Right atrium auricular region (tissue), 2 donors: ENCODE measurements at regions not wholly inside any gene's neighbourhood (a gene's known extent, or its start where the extent isn't known, plus 50 kb on each side); places are given as distances from the start of the nearest gene placed in this dataset.

Source experiments
- DNase-seq: peaks from one replicate; pipeline ENCODE4 v3.0.0-alpha.2; 2019; ENCODE audit warnings: low spot score
- H3K27ac ChIP-seq, 2 donors: fragments of 200-600 bp; sonication (generic); 1 replicate in 1 of 2; 2 replicates in 1 of 2; pipeline ENCODE4 v1.5.1; 2016 to 2019
- H3K27me3 ChIP-seq, 2 donors: fragments of 200-600 bp; sonication (generic); one replicate each; pipeline versions ENCODE4 v1.5.1 to v1.6.0; 2017 to 2019
- H3K36me3 ChIP-seq: fragments of 200-600 bp; sonication (generic); one replicate; pipeline ENCODE4 v1.5.1; 2016
- H3K4me1 ChIP-seq, 2 donors: fragments of 200-600 bp; sonication (generic); one replicate each; pipeline versions ENCODE4 v1.5.1 to v1.6.0; 2017 to 2019
- H3K4me3 ChIP-seq, 2 donors: fragments of 200-600 bp; sonication (generic); 1 replicate in 1 of 2; 2 replicates in 1 of 2; pipeline ENCODE4 v1.5.1; 2017 to 2019; ENCODE audit warnings: mild to moderate bottlenecking in 1 of 2, moderate library complexity in 1 of 2
- H3K9me3 ChIP-seq, 2 donors: fragments of 200-600 bp; sonication (generic); one replicate each; pipeline ENCODE4 v1.5.1; 2019
- CTCF ChIP-seq, 2 donors: fragments of 200-600 bp; sonication (generic); IDR thresholded peaks; one replicate each; pipeline ENCODE4 v1.5.1; 2019; ENCODE audit warnings: antibody characterized with exemption in 2 of 2

GRCh38 chr7:153514032-153514431, 538.2 kb upstream of the DPP6 start:
- Histone ChIP-seq H3K27ac (no peak overlapping the region), H3K9me3 (no peaks in the 10 kb centered on the region), H3K4me1 (no peaks in the 10 kb centered on the region), H3K27me3 (no peaks in the 10 kb centered on the region), H3K4me3 (no peak overlapping the region), H3K36me3 (no peaks in the 10 kb centered on the region)
- TF ChIP-seq CTCF (IDR thresholded peaks at IDR 0.05): no peak
- no peak for DNase-seq

- Histone ChIP-seq H3K4me3 (no peak overlapping the region), H3K36me3 (no peaks in the 10 kb centered on the region), H3K27ac (no peak overlapping the region), H3K27me3 (no peaks in the 10 kb centered on the region), H3K4me1 (no peaks in the 10 kb centered on the region), H3K9me3 (no peaks in the 10 kb centered on the region)
- DNase-seq: no peak
- TF ChIP-seq CTCF (IDR thresholded peaks at IDR 0.05): no peak
Observed at GRCh38 chr7:153515359-153515758, 536.8 kb upstream of the DPP6 start.

- H3K36me3 ChIP-seq: no peaks in the 10 kb centered on the region
Observed at GRCh38 chr7:153518201-153518984, 533.8 kb upstream of the DPP6 start.

GRCh38 chr7:153521370-153521769, 530.8 kb upstream of the DPP6 start:
- no peaks in the 10 kb centered on the region for H3K9me3 ChIP-seq
- no peak for TF ChIP-seq CTCF (IDR thresholded peaks at IDR 0.05)
- peaks cover 0 to 8% of the 10 kb centered on the region in 2 donors for H3K4me1 ChIP-seq
- no peak overlapping the region for H3K4me3 ChIP-seq
- no peak overlapping the region for H3K27ac ChIP-seq
- no peaks in the 10 kb centered on the region for H3K27me3 ChIP-seq
- H3K36me3 ChIP-seq: no peaks in the 10 kb centered on the region
- no peak for DNase-seq

More at GRCh38 chr7:153518201-153518984, 533.8 kb upstream of the DPP6 start:
- DNase-seq: no peak
- H3K27ac ChIP-seq: no peak overlapping the region
- peaks cover 0 to 1% of the 10 kb centered on the region in 2 donors for H3K4me1 ChIP-seq
- H3K9me3 ChIP-seq: no peaks in the 10 kb centered on the region
- H3K4me3 ChIP-seq: no peak overlapping the region
- no peaks in the 10 kb centered on the region for H3K27me3 ChIP-seq
- no peak for TF ChIP-seq CTCF (IDR thresholded peaks at IDR 0.05)

- no peaks in the 10 kb centered on the region for H3K9me3 ChIP-seq
- no peak overlapping the region for H3K4me3 ChIP-seq
- no peak for DNase-seq
- no peaks in the 10 kb centered on the region for H3K36me3 ChIP-seq
- no peaks in the 10 kb centered on the region for H3K27me3 ChIP-seq
- no peak for TF ChIP-seq CTCF (IDR thresholded peaks at IDR 0.05)
- H3K4me1 ChIP-seq: peaks cover 0 to 8% of the 10 kb centered on the region in 2 donors
- peak overlapping the region in 1 of 2 donors; percentile 37 for H3K27ac ChIP-seq
Observed at GRCh38 chr7:153522261-153522660, 529.9 kb upstream of the DPP6 start.
